ENCODE measurements at regions not wholly inside any gene's neighbourhood (a gene's known extent, or its start where the extent isn't known, plus 50 kb on each side); places are given as distances from the start of the nearest gene placed in this dataset.

- Histone ChIP-seq H3K36me3 (ENCODE audit: control insufficient read depth, insufficient read depth, low read length) (no peaks in the 10 kb centered on the region), H3K27me3 (ENCODE audit: control insufficient read depth, insufficient read depth, low read length) (no peaks in the 10 kb centered on the region), H3K9me3 (ENCODE audit: control insufficient read depth, low read depth, low read length) (no peaks in the 10 kb centered on the region), H3K4me3 (ENCODE audit: low read length) (no peak overlapping the region), H3K4me1 (ENCODE audit: control insufficient read depth, insufficient read depth, low read length) (no peaks in the 10 kb centered on the region), H3K27ac (ENCODE audit: low read length) (no peak overlapping the region)
- no peak for DNase-seq
- WGBS (ENCODE audit: insufficient coverage, low lambda C conversion rate) = no CpG with 5 or more reads among the region's 4 CpGs
Observed at GRCh38 chr16:73771196-73772064, 525.2 kb upstream of the PSMD7 start.

- H3K4me1 ChIP-seq (ENCODE audit: control insufficient read depth, insufficient read depth, low read length) = no peaks in the 10 kb centered on the region
- H3K36me3 ChIP-seq (ENCODE audit: control insufficient read depth, insufficient read depth, low read length) = no peaks in the 10 kb centered on the region
- no peaks in the 10 kb centered on the region for H3K27me3 ChIP-seq (ENCODE audit: control insufficient read depth, insufficient read depth, low read length)
- no peaks in the 10 kb centered on the region for H3K9me3 ChIP-seq (ENCODE audit: control insufficient read depth, low read depth, low read length)
- WGBS (ENCODE audit: insufficient coverage, low lambda C conversion rate) = no CpG with 5 or more reads among the region's 3 CpGs
- no peak overlapping the region for H3K27ac ChIP-seq (ENCODE audit: low read length)
- DNase-seq = no peak
- no peak overlapping the region for H3K4me3 ChIP-seq (ENCODE audit: low read length)
Observed at GRCh38 chr16:73768786-73769203, 527.8 kb upstream of the PSMD7 start.

GRCh38 chr16:73764321-73764720 is 532.3 kb upstream of the PSMD7 start:
- no peak for DNase-seq
- H3K4me3 ChIP-seq (ENCODE audit: low read length) = no peak overlapping the region
- H3K4me1 ChIP-seq (ENCODE audit: control insufficient read depth, insufficient read depth, low read length) = no peaks in the 10 kb centered on the region
- no peaks in the 10 kb centered on the region for H3K36me3 ChIP-seq (ENCODE audit: control insufficient read depth, insufficient read depth, low read length)
- no peaks in the 10 kb centered on the region for H3K27me3 ChIP-seq (ENCODE audit: control insufficient read depth, insufficient read depth, low read length)
- H3K9me3 ChIP-seq (ENCODE audit: control insufficient read depth, low read depth, low read length) = no peaks in the 10 kb centered on the region
- 60% methylated on average over 1 of the region's 4 CpGs for WGBS (ENCODE audit: insufficient coverage, low lambda C conversion rate)
- no peak overlapping the region for H3K27ac ChIP-seq (ENCODE audit: low read length)

GRCh38 chr16:73756289-73757178 is 540.1 kb upstream of the PSMD7 start:
- Histone ChIP-seq H3K27ac (ENCODE audit: low read length) (no peak overlapping the region), H3K4me1 (ENCODE audit: control insufficient read depth, insufficient read depth, low read length) (no peaks in the 10 kb centered on the region), H3K27me3 (ENCODE audit: control insufficient read depth, insufficient read depth, low read length) (no peaks in the 10 kb centered on the region), H3K9me3 (ENCODE audit: control insufficient read depth, low read depth, low read length) (no peaks in the 10 kb centered on the region), H3K36me3 (ENCODE audit: control insufficient read depth, insufficient read depth, low read length) (no peaks in the 10 kb centered on the region), H3K4me3 (ENCODE audit: low read length) (no peak overlapping the region)
- DNase-seq = no peak
- 67% methylated on average over 1 of the region's 16 CpGs for WGBS (ENCODE audit: insufficient coverage, low lambda C conversion rate)

- Histone ChIP-seq H3K27ac (ENCODE audit: low read length) (no peak overlapping the region), H3K9me3 (ENCODE audit: control insufficient read depth, low read depth, low read length) (no peaks in the 10 kb centered on the region), H3K4me3 (ENCODE audit: low read length) (no peak overlapping the region), H3K36me3 (ENCODE audit: control insufficient read depth, insufficient read depth, low read length) (no peaks in the 10 kb centered on the region), H3K27me3 (ENCODE audit: control insufficient read depth, insufficient read depth, low read length) (no peaks in the 10 kb centered on the region), H3K4me1 (ENCODE audit: control insufficient read depth, insufficient read depth, low read length) (no peaks in the 10 kb centered on the region)
- WGBS (ENCODE audit: insufficient coverage, low lambda C conversion rate) = no CpG with 5 or more reads among the region's 3 CpGs
- no peak for DNase-seq
Observed at GRCh38 chr16:73753931-73754330, 542.7 kb upstream of the PSMD7 start.

- Histone ChIP-seq H3K4me3 (ENCODE audit: low read length) (no peak overlapping the region), H3K36me3 (ENCODE audit: control insufficient read depth, insufficient read depth, low read length) (no peaks in the 10 kb centered on the region), H3K4me1 (ENCODE audit: control insufficient read depth, insufficient read depth, low read length) (no peaks in the 10 kb centered on the region), H3K27ac (ENCODE audit: low read length) (no peak overlapping the region), H3K9me3 (ENCODE audit: control insufficient read depth, low read depth, low read length) (no peaks in the 10 kb centered on the region), H3K27me3 (ENCODE audit: control insufficient read depth, insufficient read depth, low read length) (no peaks in the 10 kb centered on the region)
- DNase-seq = no peak
- WGBS (ENCODE audit: insufficient coverage, low lambda C conversion rate) = 70% methylated on average over 2 of the region's 3 CpGs
Observed at GRCh38 chr16:73750639-73751038, 546.0 kb upstream of the PSMD7 start.

- H3K27ac ChIP-seq (ENCODE audit: low read length) = no peak overlapping the region
- DNase-seq = no peak
- no peaks in the 10 kb centered on the region for H3K9me3 ChIP-seq (ENCODE audit: control insufficient read depth, low read depth, low read length)
Observed at GRCh38 chr16:73747328-73747727, 549.3 kb upstream of the PSMD7 start.

GRCh38 chr16:73746554-73746953 is 550.1 kb upstream of the PSMD7 start:
- no peaks in the 10 kb centered on the region for H3K27me3 ChIP-seq (ENCODE audit: control insufficient read depth, insufficient read depth, low read length)
- DNase-seq = no peak
- H3K36me3 ChIP-seq (ENCODE audit: control insufficient read depth, insufficient read depth, low read length) = no peaks in the 10 kb centered on the region
- H3K9me3 ChIP-seq (ENCODE audit: control insufficient read depth, low read depth, low read length) = no peaks in the 10 kb centered on the region
- H3K27ac ChIP-seq (ENCODE audit: low read length) = no peak overlapping the region
- no CpG with 5 or more reads among the region's 2 CpGs for WGBS (ENCODE audit: insufficient coverage, low lambda C conversion rate)
- H3K4me3 ChIP-seq (ENCODE audit: low read length) = no peak overlapping the region
- H3K4me1 ChIP-seq (ENCODE audit: control insufficient read depth, insufficient read depth, low read length) = no peaks in the 10 kb centered on the region

More at GRCh38 chr16:73747328-73747727, 549.3 kb upstream of the PSMD7 start:
- H3K36me3 ChIP-seq (ENCODE audit: control insufficient read depth, insufficient read depth, low read length) = no peaks in the 10 kb centered on the region
- H3K27me3 ChIP-seq (ENCODE audit: control insufficient read depth, insufficient read depth, low read length) = no peaks in the 10 kb centered on the region
- no peaks in the 10 kb centered on the region for H3K4me1 ChIP-seq (ENCODE audit: control insufficient read depth, insufficient read depth, low read length)
- no peak overlapping the region for H3K4me3 ChIP-seq (ENCODE audit: low read length)

GRCh38 chr16:73743665-73744496 is 552.7 kb upstream of the PSMD7 start:
- no peak overlapping the region for H3K27ac ChIP-seq (ENCODE audit: low read length)
- DNase-seq = no peak
- no peaks in the 10 kb centered on the region for H3K9me3 ChIP-seq (ENCODE audit: control insufficient read depth, low read depth, low read length)
- no peaks in the 10 kb centered on the region for H3K36me3 ChIP-seq (ENCODE audit: control insufficient read depth, insufficient read depth, low read length)
- no peaks in the 10 kb centered on the region for H3K4me1 ChIP-seq (ENCODE audit: control insufficient read depth, insufficient read depth, low read length)
- no peak overlapping the region for H3K4me3 ChIP-seq (ENCODE audit: low read length)
- H3K27me3 ChIP-seq (ENCODE audit: control insufficient read depth, insufficient read depth, low read length) = no peaks in the 10 kb centered on the region
- 90% methylated on average over 2 of the region's 11 CpGs for WGBS (ENCODE audit: insufficient coverage, low lambda C conversion rate)

All from large intestine (tissue), 3 donors.